ENCODE measurements at regions not wholly inside any gene's neighbourhood (a gene's known extent, or its start where the extent isn't known, plus 50 kb on each side); places are given as distances from the start of the nearest gene placed in this dataset.

DNA sequence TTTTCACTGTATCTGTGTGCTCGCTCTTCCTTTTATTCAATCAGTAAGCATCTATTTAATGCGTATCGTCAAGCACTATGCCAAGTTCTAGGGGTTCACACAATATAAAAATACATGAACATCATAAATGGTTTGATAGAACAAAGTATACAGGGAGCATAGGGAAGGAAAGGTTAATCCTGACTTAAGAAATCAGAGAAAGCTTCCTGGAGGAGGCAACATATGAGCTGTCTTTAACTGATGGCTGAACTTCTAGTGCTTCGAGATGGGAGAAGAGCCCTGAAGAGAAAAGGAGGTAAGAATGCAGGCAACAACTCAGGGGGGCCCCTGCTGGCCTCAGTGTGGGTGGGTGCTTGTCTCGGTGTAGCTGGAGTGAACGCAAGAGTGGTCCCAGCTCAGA lies 63.6 kb upstream of the GALNT2 start:
- Histone ChIP-seq H3K36me3 (ENCODE audit: low read depth) (no peaks in the 10 kb centered on the region), H3K27ac (ENCODE audit: poor library complexity, severe bottlenecking) (no peak overlapping the region), H3K27me3 (ENCODE audit: insufficient read depth, poor library complexity, severe bottlenecking) (no peaks in the 10 kb centered on the region), H3K9me3 (ENCODE audit: severe bottlenecking) (no peaks in the 10 kb centered on the region), H3K4me1 (ENCODE audit: insufficient read depth, poor library complexity, severe bottlenecking) (no peaks in the 10 kb centered on the region), H3K4me3 (ENCODE audit: severe bottlenecking) (no peak overlapping the region)
- TF ChIP-seq CTCF (IDR thresholded peaks at IDR 0.05; ENCODE audit: poor library complexity, severe bottlenecking): no peak
- ATAC-seq (ENCODE audit: low read depth) (no peak), DNase-seq (ENCODE audit: low spot score) (no peak)

- Histone ChIP-seq H3K9me3 (ENCODE audit: severe bottlenecking) (no peaks in the 10 kb centered on the region), H3K27ac (ENCODE audit: poor library complexity, severe bottlenecking) (no peak overlapping the region), H3K27me3 (ENCODE audit: insufficient read depth, poor library complexity, severe bottlenecking) (no peaks in the 10 kb centered on the region), H3K4me3 (ENCODE audit: severe bottlenecking) (no peak overlapping the region), H3K4me1 (ENCODE audit: insufficient read depth, poor library complexity, severe bottlenecking) (no peaks in the 10 kb centered on the region), H3K36me3 (ENCODE audit: low read depth) (no peaks in the 10 kb centered on the region)
- DNase-seq (ENCODE audit: low spot score) (no peak), ATAC-seq (ENCODE audit: low read depth) (no peak)
- no peak for TF ChIP-seq CTCF (IDR thresholded peaks at IDR 0.05; ENCODE audit: poor library complexity, severe bottlenecking)
Observed at GRCh38 chr1:230005040-230005439, 62.0 kb upstream of the GALNT2 start.

GRCh38 chr1:230008721-230009120 lies 58.3 kb upstream of the GALNT2 start:
- ATAC-seq (ENCODE audit: low read depth): no peak
- no peak for DNase-seq (ENCODE audit: low spot score)
- Histone ChIP-seq H3K4me3 (ENCODE audit: severe bottlenecking) (no peak overlapping the region), H3K36me3 (ENCODE audit: low read depth) (no peaks in the 10 kb centered on the region), H3K27ac (ENCODE audit: poor library complexity, severe bottlenecking) (no peak overlapping the region), H3K9me3 (ENCODE audit: severe bottlenecking) (no peaks in the 10 kb centered on the region), H3K27me3 (ENCODE audit: insufficient read depth, poor library complexity, severe bottlenecking) (no peaks in the 10 kb centered on the region), H3K4me1 (ENCODE audit: insufficient read depth, poor library complexity, severe bottlenecking) (no peaks in the 10 kb centered on the region)
- no peak for TF ChIP-seq CTCF (IDR thresholded peaks at IDR 0.05; ENCODE audit: poor library complexity, severe bottlenecking)

DNA sequence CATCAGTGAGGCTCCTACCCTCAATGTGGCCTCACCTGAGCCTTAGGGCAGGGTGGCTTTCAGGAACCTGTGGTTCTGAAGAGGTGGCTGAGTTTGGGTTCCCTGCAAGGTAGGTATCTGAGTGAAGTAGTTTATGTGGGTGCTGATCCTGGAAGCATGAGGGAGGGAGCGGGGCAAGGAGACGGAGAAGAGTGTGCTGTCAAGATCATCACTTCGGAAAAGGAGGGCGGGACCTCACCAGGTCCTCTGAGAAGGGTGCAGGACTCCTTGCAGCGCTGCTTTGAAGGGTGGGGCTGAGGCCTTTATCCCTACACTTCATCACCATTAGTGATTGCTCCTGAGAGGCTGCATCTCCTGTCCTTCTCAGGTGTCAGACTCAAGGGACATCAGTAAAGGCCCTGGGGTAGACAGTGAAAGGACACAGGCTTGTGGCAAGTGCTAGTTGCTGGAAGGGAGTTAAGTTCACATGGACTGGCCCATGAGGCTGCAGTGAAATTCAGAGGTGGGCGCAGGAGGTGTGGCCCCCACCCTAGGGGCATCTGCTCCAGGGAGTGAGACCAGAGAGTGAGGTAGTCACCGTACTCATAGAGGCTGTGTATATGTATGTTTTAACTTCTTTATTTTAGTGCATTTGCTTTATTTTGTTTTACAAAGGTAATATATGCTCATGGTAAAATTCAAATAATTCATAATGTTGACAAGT lies 57.3 kb upstream of the GALNT2 start:
- no peak overlapping the region for H3K4me3 ChIP-seq (ENCODE audit: severe bottlenecking)
- no peak overlapping the region for H3K27ac ChIP-seq (ENCODE audit: poor library complexity, severe bottlenecking)
- TF ChIP-seq CTCF (IDR thresholded peaks at IDR 0.05; ENCODE audit: poor library complexity, severe bottlenecking): no peak
- no peaks in the 10 kb centered on the region for H3K27me3 ChIP-seq (ENCODE audit: insufficient read depth, poor library complexity, severe bottlenecking)
- H3K36me3 ChIP-seq (ENCODE audit: low read depth): no peaks in the 10 kb centered on the region
- H3K9me3 ChIP-seq (ENCODE audit: severe bottlenecking): no peaks in the 10 kb centered on the region
- no peaks in the 10 kb centered on the region for H3K4me1 ChIP-seq (ENCODE audit: insufficient read depth, poor library complexity, severe bottlenecking)
- DNase-seq (ENCODE audit: low spot score) (no peak), ATAC-seq (ENCODE audit: low read depth) (no peak)

GRCh38 chr1:230010603-230011332 lies 56.3 kb upstream of the GALNT2 start:
- ATAC-seq (ENCODE audit: low read depth) (no peak), DNase-seq (ENCODE audit: low spot score) (no peak)
- Histone ChIP-seq H3K36me3 (ENCODE audit: low read depth) (no peaks in the 10 kb centered on the region), H3K4me3 (ENCODE audit: severe bottlenecking) (no peak overlapping the region), H3K27ac (ENCODE audit: poor library complexity, severe bottlenecking) (no peak overlapping the region), H3K4me1 (ENCODE audit: insufficient read depth, poor library complexity, severe bottlenecking) (no peaks in the 10 kb centered on the region), H3K27me3 (ENCODE audit: insufficient read depth, poor library complexity, severe bottlenecking) (no peaks in the 10 kb centered on the region), H3K9me3 (ENCODE audit: severe bottlenecking) (no peaks in the 10 kb centered on the region)
- no peak for TF ChIP-seq CTCF (IDR thresholded peaks at IDR 0.05; ENCODE audit: poor library complexity, severe bottlenecking)
